ENCODE measurements at regions not wholly inside any gene's neighbourhood (a gene's known extent, or its start where the extent isn't known, plus 50 kb on each side); places are given as distances from the start of the nearest gene placed in this dataset.

- H3K27ac ChIP-seq = no peak overlapping the region
- no peak for TF ChIP-seq CTCF (IDR thresholded peaks at IDR 0.05)
- no peak for TF ChIP-seq ZFX (IDR thresholded peaks at IDR 0.05; ENCODE audit: borderline replicate concordance)
Observed at GRCh38 chr4:3665360-3665891, 100.8 kb upstream of the ADRA2C start.

- no peak overlapping the region for H3K27ac ChIP-seq
- TF ChIP-seq ZFX (IDR thresholded peaks at IDR 0.05; ENCODE audit: borderline replicate concordance) = no peak
- no peak for TF ChIP-seq CTCF (IDR thresholded peaks at IDR 0.05)
Observed at GRCh38 chr4:3663791-3664190, 102.4 kb upstream of the ADRA2C start.

- H3K27ac ChIP-seq = no peak overlapping the region
- TF ChIP-seq ZFX (IDR thresholded peaks at IDR 0.05; ENCODE audit: borderline replicate concordance) (no peak), CTCF (IDR thresholded peaks at IDR 0.05) (no peak)
Observed at GRCh38 chr4:3662516-3662915, 103.7 kb upstream of the ADRA2C start.

- TF ChIP-seq ZFX (IDR thresholded peaks at IDR 0.05; ENCODE audit: borderline replicate concordance) (no peak), CTCF (IDR thresholded peaks at IDR 0.05) (no peak)
- H3K27ac ChIP-seq = no peak overlapping the region
Observed at GRCh38 chr4:3661989-3662388, 104.2 kb upstream of the ADRA2C start.

GRCh38 chr4:3660928-3661515, 105.2 kb upstream of the ADRA2C start:
- no peak overlapping the region for H3K27ac ChIP-seq
- TF ChIP-seq CTCF (IDR thresholded peaks at IDR 0.05) (no peak), ZFX (IDR thresholded peaks at IDR 0.05; ENCODE audit: borderline replicate concordance) (no peak)

- TF ChIP-seq CTCF (IDR thresholded peaks at IDR 0.05) = no peak
- no peak for TF ChIP-seq ZFX (IDR thresholded peaks at IDR 0.05; ENCODE audit: borderline replicate concordance)
- no peak overlapping the region for H3K27ac ChIP-seq
Observed at GRCh38 chr4:3660086-3660927, 105.9 kb upstream of the ADRA2C start.

- no peak overlapping the region for H3K27ac ChIP-seq
- no peak for TF ChIP-seq CTCF (IDR thresholded peaks at IDR 0.05)
- no peak for TF ChIP-seq ZFX (IDR thresholded peaks at IDR 0.05; ENCODE audit: borderline replicate concordance)
Observed at GRCh38 chr4:3659131-3659530, 107.1 kb upstream of the ADRA2C start.
